Rectal smooth muscle tissue (tissue), 1 donor: ENCODE measurements at regions not wholly inside any gene's neighbourhood (a gene's known extent, or its start where the extent isn't known, plus 50 kb on each side); places are given as distances from the start of the nearest gene placed in this dataset.
"Not testable (repeated sequence)": the region's sequence is repeated elsewhere in the genome, so short reads cannot be mapped to it uniquely, and the experiment has no call there.

Source experiments
- H3K27ac ChIP-seq: one replicate; pipeline ENCODE4 v1.7.0; 2013; ENCODE audit warnings: low read depth, low read length, inconsistent platforms
- H3K27me3 ChIP-seq: one replicate; pipeline ENCODE4 v1.7.0; 2013; ENCODE audit warnings: low read length; ENCODE audit not compliant: control insufficient read depth, insufficient read depth
- H3K36me3 ChIP-seq: one replicate; pipeline ENCODE4 v1.7.0; 2013; ENCODE audit warnings: low read length; ENCODE audit not compliant: control insufficient read depth, insufficient read depth
- H3K4me1 ChIP-seq: one replicate; pipeline ENCODE4 v1.7.0; 2013; ENCODE audit warnings: low read length; ENCODE audit not compliant: control insufficient read depth, insufficient read depth
- H3K4me3 ChIP-seq: one replicate; pipeline ENCODE4 v1.7.0; 2013; ENCODE audit warnings: low read length
- H3K9ac ChIP-seq: one replicate; pipeline ENCODE4 v1.7.0; 2013; ENCODE audit warnings: low read length

DNA sequence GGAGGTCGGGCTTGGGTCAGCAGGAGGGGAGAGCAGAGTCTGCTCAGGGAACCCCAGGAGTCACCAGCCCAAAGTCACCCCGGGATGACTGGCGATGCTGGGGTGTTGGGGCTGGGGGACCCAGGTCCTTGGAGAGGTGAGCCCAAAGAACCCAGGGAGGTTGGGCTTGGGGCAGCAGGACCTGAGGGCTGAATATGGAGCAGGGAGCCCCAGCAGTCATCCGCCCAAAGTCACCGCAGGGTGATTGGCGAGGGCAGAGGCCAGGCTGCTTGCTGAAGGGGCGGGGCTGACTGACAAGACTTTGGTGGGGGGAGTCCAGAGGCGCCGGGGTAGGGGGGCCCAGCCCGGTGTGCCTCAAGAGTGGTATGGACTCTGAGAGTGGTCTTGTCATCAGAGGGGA lies 151.2 kb downstream of the TBC1D2B start:
- not testable (repeated sequence) for H3K4me3 ChIP-seq, H3K27me3 ChIP-seq, H3K4me1 ChIP-seq, H3K36me3 ChIP-seq, H3K27ac ChIP-seq, H3K9ac ChIP-seq

DNA sequence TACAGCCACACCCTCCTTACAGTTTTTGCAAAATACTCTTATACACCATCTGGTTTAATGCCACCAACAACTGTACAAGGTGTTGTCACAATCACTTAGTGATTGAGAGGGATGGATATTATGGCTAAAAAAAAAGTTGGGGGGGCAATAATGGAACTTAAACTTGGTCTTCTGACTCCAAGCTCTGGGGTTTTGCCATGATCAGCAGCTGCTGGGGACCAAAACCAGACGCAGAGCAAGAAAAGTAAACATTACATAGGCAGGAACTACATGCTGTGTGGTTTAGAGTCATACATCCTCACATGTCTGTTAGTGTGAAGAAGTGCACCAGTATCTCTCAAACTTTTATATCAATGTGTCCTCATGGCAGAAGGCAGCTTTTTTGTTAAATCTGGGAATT lies 152.4 kb downstream of the TBC1D2B start:
- not testable (repeated sequence) for H3K4me3 ChIP-seq, H3K4me1 ChIP-seq, H3K27ac ChIP-seq, H3K36me3 ChIP-seq, H3K9ac ChIP-seq, H3K27me3 ChIP-seq

- Histone ChIP-seq H3K27ac (no peak overlapping the region), H3K4me1 (no peaks in the 10 kb centered on the region), H3K27me3 (no peaks in the 10 kb centered on the region), H3K36me3 (no peaks in the 10 kb centered on the region), H3K4me3 (no peak overlapping the region), H3K9ac (no peak overlapping the region)
These were observed 155.8 kb downstream of the TBC1D2B start for GRCh38 chr15:77921664-77922063.

GRCh38 chr15:77916966-77917635 lies 160.4 kb downstream of the TBC1D2B start:
- not testable (repeated sequence) for H3K4me3 ChIP-seq, H3K27me3 ChIP-seq, H3K9ac ChIP-seq, H3K4me1 ChIP-seq, H3K36me3 ChIP-seq, H3K27ac ChIP-seq

- not testable (repeated sequence) for H3K9ac ChIP-seq, H3K4me1 ChIP-seq, H3K4me3 ChIP-seq, H3K27ac ChIP-seq, H3K27me3 ChIP-seq, H3K36me3 ChIP-seq
These were observed 161.6 kb downstream of the TBC1D2B start for GRCh38 chr15:77915961-77916330.

GRCh38 chr15:77915261-77915960 lies 162.1 kb downstream of the TBC1D2B start:
- Histone ChIP-seq H3K4me3 (no peak overlapping the region), H3K27me3 (no peaks in the 10 kb centered on the region), H3K4me1 (no peaks in the 10 kb centered on the region), H3K36me3 (no peaks in the 10 kb centered on the region), H3K9ac (no peak overlapping the region), H3K27ac (no peak overlapping the region)

- H3K27ac ChIP-seq, H3K9ac ChIP-seq, H3K27me3 ChIP-seq, H3K4me1 ChIP-seq, H3K36me3 ChIP-seq, H3K4me3 ChIP-seq: not testable (repeated sequence)
These were observed 163.0 kb downstream of the TBC1D2B start for GRCh38 chr15:77914531-77914930.

GRCh38 chr15:77910030-77910911 lies 167.2 kb downstream of the TBC1D2B start:
- H3K27me3 ChIP-seq, H3K36me3 ChIP-seq, H3K4me1 ChIP-seq, H3K9ac ChIP-seq, H3K27ac ChIP-seq: not testable (repeated sequence)
- peak overlapping the region; percentile 78 for H3K4me3 ChIP-seq

- H3K27ac ChIP-seq, result no peak overlapping the region
- no peaks in the 10 kb centered on the region for H3K27me3 ChIP-seq
- H3K36me3 ChIP-seq, result no peaks in the 10 kb centered on the region
- H3K4me1 ChIP-seq, result no peaks in the 10 kb centered on the region
- no peak overlapping the region for H3K9ac ChIP-seq
- no peak overlapping the region for H3K4me3 ChIP-seq
These were observed 168.2 kb downstream of the TBC1D2B start for GRCh38 chr15:77909182-77909940.

DNA sequence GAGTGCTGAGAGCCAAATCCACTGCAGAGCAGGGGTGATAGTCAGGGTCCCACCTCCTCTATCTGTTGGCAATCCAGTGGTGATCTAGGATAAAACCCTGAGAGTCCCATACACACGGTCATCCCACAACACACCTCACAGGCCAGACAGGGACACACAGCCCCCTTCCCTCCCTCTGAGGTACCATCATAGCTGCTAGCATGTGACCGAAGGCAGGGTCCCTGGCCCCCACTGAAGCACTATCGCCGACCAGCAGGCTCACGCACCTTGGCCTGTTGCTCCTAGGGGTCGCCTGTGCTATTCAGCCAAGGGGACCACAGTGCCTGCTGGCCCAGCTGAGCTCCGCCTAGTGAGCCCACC lies 168.8 kb downstream of the TBC1D2B start:
- H3K9ac ChIP-seq, H3K27me3 ChIP-seq, H3K27ac ChIP-seq, H3K36me3 ChIP-seq, H3K4me3 ChIP-seq, H3K4me1 ChIP-seq: not testable (repeated sequence)

DNA sequence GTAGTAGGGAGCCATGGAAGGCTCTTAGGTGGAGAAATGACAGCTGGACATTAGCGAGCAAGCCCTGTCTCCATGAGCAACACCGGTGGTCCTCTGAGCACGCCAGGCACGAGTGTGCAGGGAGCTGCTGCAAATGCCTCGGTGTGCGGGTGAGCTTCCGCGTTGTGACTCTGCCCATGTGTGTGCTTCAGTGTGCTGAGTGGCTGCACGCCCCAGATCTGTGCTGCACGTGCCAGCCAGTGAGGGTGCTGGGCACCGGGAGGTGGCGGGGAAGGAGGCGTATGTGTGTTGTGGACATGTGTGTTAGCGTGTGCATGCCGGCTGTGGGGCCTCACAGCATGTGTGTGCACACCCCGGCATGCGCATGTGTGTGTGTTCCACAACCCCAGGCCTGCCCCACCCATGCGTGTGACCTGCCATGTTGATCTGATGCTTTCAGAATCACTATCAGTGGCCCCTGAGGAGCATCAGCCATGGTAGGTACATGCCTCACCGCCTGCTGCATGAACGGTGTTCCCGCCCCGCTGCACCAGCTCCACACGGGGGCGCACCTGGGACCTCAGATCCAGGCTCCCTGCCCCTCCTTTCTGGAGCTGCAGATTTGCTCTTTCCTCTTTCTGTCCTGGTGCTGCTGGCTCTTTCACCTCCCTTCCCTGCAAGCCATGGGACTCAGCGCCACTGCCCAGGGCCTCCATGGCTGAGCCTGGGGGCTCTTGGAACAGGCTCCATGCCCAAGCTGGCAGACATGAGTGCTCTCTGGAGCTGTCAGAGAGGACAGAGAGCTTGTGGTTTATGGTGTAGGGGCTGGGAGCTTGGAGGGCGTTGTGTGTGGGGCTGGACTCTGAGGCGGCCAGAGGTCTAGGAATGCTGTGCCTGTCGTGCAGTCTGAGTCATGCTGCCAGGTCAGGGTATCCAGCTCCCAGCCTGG lies 169.4 kb downstream of the TBC1D2B start:
- H3K9ac ChIP-seq, result no peak overlapping the region
- no peaks in the 10 kb centered on the region for H3K4me1 ChIP-seq
- no peak overlapping the region for H3K27ac ChIP-seq
- H3K27me3 ChIP-seq, result no peaks in the 10 kb centered on the region
- H3K4me3 ChIP-seq, result no peak overlapping the region
- H3K36me3 ChIP-seq, result no peaks in the 10 kb centered on the region
